Choroid plexus epithelial cell (primary cell): ENCODE measurements at regions not wholly inside any gene's neighbourhood (a gene's known extent, or its start where the extent isn't known, plus 50 kb on each side); places are given as distances from the start of the nearest gene placed in this dataset.
"Not testable (repeated sequence)": the region's sequence is repeated elsewhere in the genome, so short reads cannot be mapped to it uniquely, and the experiment has no call there.

ENCODE experiments used
- DNase-seq: peaks from one replicate; pipeline ENCODE4 v3.0.0-alpha.2; 2010; ENCODE audit warnings: low read depth
- H3K4me3 ChIP-seq: 2 replicates; pipeline ENCODE4 v1.5.1; 2011; ENCODE audit warnings: low read depth, mild to moderate bottlenecking, control low read depth, low read length, moderate library complexity
- TF ChIP-seq, protein P1 (sequence below): conservative IDR thresholded peaks from 2 replicates; pipeline ENCODE4 v1.5.1; 2011; ENCODE audit warnings: low read depth, mild to moderate bottlenecking, control low read depth, inconsistent platforms, low read length, moderate library complexity

DNA sequence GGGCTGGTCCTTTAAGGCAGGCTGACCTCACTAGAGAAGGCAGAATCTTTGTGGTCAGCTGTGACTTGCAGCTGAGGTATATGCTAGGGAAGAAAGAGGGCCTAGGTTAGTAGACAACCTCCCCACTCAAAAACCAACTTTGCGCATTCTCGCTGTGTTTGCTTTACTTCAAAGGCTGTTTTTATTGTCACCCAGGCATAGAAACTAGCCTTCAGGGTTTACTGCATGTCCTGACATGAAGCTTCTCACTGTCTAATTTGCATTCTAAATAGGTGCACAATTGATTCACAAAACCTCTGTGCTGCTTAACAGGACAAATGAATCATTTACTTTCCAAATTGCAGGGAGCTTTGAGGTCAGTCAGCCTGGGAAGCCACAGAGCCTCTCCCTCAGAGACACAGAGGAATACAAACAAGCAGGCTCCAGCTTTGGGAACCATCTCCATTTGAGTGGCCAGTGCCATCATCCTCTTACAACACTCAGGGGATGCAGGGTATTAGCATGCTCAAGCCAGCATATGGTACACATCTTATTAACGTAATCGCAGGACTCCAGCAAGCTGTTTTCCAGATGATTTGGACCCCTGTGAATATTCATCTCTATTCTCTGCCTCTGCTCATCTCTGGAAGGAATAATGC, 596.4 kb upstream of the GHITM start:
- DNase-seq, result no peak
- no peak overlapping the region for H3K4me3 ChIP-seq
- TF ChIP-seq, protein P1, sequence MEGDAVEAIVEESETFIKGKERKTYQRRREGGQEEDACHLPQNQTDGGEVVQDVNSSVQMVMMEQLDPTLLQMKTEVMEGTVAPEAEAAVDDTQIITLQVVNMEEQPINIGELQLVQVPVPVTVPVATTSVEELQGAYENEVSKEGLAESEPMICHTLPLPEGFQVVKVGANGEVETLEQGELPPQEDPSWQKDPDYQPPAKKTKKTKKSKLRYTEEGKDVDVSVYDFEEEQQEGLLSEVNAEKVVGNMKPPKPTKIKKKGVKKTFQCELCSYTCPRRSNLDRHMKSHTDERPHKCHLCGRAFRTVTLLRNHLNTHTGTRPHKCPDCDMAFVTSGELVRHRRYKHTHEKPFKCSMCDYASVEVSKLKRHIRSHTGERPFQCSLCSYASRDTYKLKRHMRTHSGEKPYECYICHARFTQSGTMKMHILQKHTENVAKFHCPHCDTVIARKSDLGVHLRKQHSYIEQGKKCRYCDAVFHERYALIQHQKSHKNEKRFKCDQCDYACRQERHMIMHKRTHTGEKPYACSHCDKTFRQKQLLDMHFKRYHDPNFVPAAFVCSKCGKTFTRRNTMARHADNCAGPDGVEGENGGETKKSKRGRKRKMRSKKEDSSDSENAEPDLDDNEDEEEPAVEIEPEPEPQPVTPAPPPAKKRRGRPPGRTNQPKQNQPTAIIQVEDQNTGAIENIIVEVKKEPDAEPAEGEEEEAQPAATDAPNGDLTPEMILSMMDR, result no peak

GRCh38 chr10:83543691-83544462, 595.4 kb upstream of the GHITM start:
- DNase-seq, result no peak
- TF ChIP-seq, protein P1, result no peak
- H3K4me3 ChIP-seq, result no peak overlapping the region

DNA sequence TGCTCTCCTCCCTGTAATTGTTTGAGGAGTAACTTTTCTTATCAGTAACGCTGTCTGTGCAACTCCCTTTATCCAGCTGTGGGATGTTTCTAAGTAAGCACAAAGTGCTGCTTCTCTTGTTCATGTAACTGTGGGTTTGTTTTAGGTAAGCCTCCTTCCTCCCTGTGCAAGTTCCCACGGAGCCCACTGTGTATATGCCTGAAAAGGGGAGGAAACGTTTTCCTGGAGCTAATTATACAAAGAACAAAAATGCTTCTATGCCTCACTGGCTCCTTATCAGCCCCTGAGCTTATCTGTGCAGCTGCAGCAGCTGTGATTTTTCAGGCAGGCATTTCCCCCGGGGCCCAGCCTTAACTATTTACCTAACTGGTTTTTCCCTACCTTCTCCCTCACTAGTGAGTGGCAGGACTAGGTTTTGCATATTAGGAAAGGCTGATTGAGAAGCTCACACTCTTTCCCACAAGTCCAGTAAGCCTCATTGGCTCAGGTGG, 593.4 kb upstream of the GHITM start:
- no peak overlapping the region for H3K4me3 ChIP-seq
- TF ChIP-seq, protein P1, result no peak
- DNase-seq, result no peak

- not testable (repeated sequence) for DNase-seq, H3K4me3 ChIP-seq
These were observed 588.1 kb upstream of the GHITM start for GRCh38 chr10:83551190-83551589.

GRCh38 chr10:83553366-83553765, 585.9 kb upstream of the GHITM start:
- no peak for DNase-seq
- TF ChIP-seq, protein P1, result no peak
- no peak overlapping the region for H3K4me3 ChIP-seq

DNA sequence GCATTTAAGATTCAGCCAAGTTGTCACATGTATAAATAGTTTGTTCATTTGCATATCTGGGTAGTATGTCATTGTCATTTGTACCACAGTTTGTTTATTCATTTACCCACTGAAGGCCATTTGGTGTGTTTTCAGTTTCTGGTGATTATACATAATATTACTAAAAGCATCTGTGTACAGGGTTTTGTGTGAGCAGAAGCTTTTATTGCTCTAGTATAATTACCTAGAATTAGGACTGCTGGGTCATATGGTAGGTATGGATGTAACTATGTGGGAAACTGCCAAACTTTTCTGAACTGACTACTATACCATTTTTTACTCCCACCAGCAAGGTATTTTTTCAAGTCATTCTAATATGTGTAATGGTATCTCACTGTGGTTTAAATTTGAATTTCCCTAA, 584.0 kb upstream of the GHITM start:
- DNase-seq, result no peak
- TF ChIP-seq, protein P1, result no peak
- no peak overlapping the region for H3K4me3 ChIP-seq

- TF ChIP-seq, protein P1, result no peak
- no peak overlapping the region for H3K4me3 ChIP-seq
- no peak for DNase-seq
These were observed 576.9 kb upstream of the GHITM start for GRCh38 chr10:83562381-83562780.
